GM19395 (cell line): ENCODE measurements at regions not wholly inside any gene's neighbourhood (a gene's known extent, or its start where the extent isn't known, plus 50 kb on each side); places are given as distances from the start of the nearest gene placed in this dataset.

Experiments
- ATAC-seq: cut with Tn5 transposase; IDR thresholded peaks from one replicate; pipeline ENCODE4 v1.9.1; 2021; ENCODE audit warnings: mild to moderate bottlenecking, moderate library complexity; ENCODE audit not compliant: unreplicated experiment

DNA sequence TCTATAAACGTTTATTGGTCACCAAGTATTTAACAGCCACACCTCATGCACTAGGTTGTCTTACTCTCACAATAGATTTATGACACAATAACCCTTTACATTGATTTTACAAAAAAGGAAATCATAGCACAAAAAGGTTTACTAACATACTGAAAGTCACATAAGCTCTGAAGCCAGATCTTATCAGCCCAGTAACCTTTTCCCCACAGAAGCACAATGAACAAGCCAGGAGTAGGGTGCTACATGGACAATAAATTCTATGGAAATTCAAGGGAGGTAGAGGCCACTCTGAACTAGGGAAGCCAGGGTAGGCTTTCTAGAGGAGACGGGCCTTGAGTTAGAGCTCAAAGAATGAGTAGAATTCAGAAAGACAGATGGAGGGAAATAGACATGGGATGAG, 633.5 kb upstream of the CADM1 start:
- ATAC-seq, result no peak

DNA sequence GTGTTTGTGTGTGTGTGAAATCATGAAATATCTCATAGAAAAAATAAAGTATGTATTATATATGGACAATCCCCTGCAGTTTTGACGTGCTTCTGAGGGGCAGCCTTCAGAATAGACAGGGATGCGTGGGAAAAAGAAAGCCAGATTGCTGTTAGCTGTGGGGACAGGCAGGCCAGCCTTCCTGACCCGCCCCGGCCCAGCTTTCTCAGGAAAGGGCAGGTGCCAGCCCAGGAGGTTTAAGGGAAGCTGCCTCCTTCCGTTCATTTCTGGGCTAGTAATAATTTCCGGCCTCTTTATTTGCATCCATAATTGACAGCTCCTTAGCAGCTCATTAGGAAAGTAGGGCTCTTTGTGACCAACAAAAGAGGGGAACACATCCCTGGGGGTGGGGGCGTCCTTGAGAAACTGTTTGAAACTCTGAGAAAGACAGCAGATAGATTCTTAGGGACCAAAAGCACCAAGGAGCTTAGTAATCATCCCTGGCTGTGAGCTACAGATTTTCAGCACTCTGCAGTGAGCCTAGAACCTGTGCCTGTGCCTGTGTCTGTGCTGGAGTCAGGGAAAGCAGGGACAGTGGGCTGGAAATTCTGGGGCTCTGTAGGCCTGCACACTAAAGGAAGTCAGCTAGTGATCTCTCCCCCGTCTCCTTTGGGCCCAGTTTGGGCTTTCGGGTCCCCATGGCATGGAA, 632.9 kb upstream of the CADM1 start:
- ATAC-seq, result no peak

DNA sequence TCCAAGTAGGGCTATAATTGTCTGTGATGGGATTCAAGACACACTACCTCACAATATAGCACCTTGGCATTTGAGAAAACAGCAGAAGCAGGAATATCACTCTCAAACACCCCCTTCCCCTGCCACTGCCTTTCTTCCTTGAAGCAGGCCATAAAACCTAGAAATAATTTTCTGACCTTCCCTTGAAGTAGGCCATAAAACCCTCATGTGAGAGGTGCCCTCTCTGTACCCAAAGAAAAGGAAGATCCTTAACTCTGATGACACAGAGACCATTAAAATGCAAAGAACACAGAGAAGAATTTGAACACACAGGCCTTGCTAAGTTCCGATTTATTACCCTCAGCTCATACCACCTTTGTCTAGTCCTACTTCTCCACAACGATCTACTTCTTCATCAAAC, 631.7 kb upstream of the CADM1 start:
- no peak for ATAC-seq

DNA sequence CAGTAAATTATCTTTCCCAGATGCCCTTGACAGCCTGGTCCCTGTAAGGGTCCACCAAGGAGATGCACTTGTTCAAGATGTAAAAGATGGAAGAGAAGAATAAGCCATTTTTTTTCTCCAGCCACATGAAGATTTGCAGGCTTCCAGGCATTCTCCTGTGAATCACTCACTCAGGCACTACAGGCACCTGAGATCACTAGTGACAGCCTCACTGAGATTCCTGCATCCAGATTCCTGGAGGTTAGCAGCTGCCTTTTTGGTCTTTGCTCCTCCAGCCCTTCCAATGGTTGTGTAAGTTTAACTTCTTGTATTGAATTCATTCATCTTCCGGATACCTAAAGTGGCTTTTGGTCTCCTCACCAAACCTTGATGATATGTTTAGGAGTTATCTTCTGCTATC, 630.2 kb upstream of the CADM1 start:
- ATAC-seq, result no peak

DNA sequence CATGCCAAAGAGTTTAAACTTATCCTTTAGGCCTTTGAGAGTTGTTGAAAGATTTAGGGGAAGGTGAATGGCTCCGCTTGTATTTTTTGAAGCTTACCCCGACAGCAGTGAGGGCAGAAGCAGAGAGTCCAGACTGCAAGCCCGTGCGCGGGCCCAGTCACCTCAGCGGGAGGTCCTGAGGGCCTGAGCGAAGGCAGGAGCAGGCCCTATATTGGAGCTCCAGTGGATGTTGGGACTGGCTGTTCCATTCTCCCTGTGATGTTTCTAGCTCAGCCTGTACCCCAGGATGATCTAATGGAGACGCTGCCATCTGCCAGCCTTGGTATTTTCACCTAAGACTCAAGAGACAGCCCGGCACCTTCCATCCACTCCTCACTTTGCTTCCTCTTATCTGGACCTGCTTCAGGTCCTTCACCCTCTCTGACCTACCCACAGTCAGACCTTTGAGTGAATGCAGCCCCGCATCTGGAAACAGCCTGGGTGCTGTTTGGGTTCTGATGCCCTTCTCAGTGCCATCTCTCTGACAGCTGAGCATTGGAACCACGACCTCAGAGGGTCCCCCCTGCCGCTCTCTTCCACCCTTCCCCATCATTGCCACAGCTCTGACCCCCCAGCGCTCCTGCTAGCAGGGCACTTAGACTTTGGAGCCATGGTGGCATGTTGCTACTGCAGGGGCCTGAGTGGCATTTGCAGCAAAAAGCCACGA, 628.2 kb upstream of the CADM1 start:
- no peak for ATAC-seq

DNA sequence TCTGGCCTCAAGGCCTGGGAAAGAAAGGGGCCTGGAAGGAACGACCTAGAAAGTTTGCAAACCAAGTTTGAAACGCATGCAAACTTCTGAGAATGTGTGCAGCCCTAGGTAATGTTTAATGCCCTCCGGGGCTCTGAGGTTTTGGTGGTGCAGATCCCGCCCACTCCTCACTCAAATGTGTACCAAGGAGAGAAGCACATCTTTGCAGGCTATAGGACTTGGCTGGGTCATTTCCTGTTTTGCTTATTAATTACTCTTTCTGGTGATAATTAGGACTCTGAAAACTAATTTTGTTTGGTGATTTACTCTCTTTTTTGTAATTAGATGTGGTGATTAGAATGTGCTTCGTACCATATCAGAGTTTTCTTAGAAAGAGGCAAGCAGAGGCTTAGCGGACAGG, 625.9 kb upstream of the CADM1 start:
- no peak for ATAC-seq

DNA sequence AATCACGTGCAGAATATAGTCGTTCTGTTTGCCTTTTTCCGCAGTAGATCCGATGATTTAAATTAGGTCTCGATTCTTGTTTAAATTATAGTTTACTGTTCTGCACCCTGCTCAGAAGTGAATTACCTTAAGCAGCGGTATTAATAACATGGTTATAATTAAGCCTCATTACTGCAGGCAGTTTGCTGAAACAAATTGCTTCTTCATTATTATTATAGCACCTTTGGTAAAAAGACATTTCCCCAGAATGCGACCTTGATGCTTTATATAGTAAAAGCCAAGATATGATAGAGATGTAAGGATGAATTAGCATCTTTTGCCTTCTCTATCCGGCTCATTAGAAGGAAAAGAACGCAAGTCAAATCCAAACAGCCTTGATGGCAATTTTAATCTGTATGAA, 625.2 kb upstream of the CADM1 start:
- no peak for ATAC-seq

DNA sequence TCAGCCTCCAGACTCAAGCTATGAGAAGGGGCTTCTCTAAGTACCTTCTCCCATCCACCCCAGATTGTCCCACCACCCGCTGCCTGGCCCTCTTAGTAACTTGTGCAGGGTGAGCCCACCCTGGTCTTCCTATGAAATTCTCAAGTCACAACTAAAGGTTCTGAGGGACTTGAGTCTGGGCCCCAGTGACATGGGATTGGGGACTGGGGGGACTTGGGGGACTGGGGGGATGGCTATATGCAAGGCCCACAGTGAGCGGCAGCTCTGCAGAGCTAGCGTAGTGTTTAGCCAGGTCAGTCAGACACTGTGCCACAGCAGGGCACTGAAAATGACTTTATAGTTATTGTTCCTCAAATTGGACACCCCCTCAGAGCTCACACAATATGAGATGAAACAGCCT, 622.3 kb upstream of the CADM1 start:
- no peak for ATAC-seq

DNA sequence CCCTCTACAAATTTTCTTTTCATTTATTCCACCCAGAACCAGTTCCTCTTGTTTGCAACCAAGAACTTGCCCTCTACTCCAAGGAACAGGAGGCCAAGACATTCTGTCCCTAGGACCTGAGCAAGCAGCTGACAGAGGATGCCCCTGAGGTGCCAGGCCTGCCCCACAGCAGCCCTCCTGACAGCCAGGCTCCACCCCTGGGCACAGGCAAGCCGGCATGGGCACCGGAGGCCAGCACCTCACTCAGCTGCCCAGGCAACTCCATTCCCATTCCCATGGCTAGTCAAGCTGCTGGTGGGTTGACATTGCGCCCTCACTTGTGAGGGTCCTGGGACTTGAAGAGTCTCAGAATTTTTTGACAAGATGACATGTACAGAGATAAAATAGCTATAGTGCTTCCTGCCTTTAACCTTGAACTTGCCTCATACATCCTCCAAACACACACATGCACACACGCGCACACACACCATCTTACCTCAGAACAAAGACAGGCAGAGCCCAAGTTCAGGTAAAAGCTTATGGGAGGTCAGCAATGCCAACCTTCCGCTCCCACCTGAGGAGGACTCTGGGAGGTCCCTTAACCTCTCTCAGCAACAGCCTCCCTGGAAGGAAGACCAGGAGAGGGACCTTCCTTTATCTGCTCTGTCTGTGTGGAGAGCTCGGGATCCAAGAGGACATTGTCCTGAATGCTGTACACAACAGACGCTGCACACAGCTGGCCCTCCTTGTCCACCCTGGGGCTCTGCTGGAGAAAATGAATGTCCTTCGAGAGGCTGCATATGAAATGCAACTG, 620.9 kb upstream of the CADM1 start:
- ATAC-seq, result no peak

DNA sequence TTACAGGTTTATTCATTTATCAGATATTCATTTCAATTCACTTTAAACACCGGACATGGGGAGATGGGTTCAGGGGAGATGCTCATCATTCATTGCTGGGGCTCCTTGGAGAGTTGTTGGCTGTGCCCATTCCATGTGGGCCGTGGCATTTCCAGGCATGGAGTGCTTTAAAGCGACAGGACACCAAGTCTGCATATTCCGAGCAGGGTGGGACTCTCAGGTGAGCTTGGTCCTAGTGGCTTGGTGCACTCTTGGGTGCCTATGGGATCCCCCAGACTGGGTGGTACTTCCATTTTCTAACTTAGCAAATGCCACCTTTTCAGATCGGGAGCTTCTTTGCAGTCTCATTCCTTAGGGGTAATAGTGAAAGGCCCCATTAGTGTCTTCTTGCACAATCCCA, 619.5 kb upstream of the CADM1 start:
- no peak for ATAC-seq

DNA sequence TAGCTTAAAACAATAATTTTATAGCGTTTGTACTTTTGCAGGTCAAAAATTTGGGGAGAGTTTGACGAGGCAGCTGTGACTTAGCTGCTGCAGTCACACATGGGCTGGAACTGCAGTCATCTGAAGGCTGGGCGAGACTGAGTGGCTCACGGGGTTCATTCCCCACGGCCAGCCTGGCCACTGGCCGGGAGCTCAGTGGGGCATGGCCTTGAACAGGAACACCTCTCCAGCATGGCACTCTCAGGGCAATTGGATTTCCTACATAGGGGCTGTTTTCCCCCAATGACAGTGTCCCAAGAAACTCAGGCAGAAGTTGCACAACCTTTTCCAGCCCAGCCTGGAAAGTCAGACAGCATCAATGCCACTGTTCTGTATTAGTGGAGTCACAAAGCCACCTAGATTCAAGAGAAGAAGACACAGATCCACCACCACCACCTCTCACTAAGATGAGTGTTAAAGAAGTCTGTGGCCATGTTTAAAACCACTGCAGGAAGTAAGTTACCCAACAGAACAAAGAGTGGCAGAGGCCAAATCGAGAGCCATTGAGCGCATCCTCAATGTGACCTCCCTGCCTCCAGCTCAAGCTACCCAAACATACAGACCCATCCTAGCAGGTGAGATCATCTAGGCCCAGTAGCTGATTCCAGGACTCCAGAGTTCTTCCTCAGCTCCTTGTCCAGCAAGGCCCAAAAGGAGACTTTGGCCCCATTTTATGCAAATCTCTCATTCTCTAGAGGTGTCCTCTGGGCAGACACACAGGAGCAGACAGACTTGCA, 618.7 kb upstream of the CADM1 start:
- ATAC-seq, result no peak

DNA sequence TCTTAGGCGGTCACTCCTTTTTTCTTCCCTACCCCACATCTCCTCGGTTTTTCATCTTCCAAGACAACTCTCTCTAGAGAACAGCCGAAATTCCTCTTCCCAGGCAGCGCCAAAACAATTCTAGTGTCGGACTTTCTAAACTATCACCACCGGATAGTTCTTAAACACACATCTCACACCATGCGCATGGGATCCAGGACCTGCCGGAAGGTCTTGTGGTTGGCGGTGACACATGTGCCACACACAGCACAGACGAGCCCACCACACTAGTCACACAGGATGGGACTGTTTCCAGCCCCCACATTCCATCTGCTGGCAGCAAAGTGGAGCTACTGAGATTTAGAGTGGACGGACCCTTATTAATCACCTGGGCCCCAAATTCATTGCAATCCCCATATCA, 614.9 kb upstream of the CADM1 start:
- no peak for ATAC-seq

DNA sequence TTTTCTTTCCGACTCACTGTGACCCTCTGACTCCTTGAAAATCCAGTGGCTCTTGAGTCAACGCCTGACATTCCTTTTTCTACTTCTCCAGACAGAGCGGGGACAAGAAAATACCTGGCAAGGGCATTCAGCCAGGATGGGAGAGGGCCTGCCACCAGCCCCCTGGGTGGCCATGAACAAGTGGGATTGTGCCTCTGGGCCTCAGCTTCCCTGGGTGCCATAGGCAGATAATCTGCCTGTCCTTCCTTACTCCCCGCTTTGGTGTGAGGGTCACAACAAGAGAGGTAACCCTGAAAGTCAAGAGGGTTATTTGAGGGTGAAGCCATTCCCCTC, 613.9 kb upstream of the CADM1 start:
- ATAC-seq, result no peak

DNA sequence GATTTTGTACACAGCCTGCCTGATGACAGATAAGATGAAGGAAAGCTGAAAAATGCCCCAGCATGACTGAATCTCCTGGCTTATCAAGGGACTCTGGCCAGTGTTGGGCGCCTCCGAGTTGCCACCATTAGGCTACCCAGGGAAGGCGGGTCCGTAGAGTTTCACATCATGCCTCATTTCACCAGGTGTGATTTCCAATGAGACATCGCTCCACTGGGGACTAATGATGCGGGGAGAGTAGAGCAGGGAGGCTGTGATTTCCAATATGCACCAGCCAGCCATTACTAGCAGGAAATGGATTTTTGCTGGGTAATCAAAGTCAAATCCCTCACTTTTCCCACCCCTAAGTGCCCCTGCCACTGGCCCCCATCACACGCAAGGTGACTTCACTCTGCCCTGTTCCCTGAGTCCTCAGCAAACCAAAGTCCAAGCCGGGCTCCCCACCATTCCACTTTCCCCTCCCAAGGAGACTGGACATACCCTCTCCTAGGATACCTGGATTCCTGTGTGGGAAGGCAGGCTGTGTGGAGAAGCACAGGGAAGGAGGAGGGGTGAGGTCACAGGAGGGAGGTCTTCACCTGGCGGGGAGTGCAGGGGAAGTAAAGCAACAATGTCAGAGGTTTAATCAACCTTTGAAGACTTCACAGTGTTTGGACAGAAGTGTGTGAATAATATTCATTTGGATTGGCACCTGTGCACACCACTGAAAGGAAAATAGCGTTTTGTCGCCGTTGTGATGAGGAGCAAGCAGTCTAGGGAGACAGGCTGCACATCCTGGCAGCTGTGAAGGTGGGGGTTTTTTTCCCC, 613.3 kb upstream of the CADM1 start:
- ATAC-seq, result no peak

DNA sequence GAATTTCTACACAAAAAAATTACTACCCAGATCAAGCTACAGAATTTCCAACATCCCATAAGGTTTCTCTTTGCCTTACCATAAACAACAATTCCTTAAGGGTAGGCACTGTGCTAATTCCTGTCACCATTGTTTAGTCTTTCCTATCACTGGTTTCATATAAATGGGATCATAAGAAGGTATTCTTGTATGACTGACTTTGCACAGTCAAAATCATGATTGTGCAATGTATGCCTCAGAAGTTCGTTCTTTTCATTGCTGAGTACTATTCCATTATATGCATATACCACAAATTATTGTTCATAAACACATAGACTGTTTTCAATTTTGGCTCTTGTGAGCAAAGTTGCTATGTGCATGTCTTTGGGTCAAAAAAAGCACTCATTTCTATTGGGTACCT, 611.6 kb upstream of the CADM1 start:
- ATAC-seq, result no peak

DNA sequence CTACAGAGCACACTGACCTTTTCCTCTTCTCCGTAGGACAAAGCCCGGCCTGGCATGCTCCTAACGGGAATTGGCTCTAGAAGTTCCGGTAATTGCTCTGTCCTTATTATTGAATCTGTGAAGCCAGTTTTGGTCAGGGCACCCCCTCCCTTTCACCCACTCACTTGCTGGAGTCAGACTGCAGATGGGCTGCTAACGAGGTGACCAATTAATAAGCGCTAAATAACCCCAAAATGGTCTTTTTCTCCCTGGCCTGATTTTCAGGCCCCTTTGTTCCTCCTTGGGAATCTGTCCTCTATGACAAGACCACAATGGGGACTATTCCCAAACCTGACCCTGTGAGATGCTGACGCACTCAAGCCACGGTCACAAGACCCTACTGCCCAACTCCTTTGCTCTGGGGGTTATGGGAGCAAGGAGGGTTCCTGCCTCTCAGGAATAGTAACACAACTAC, 610.0 kb upstream of the CADM1 start:
- ATAC-seq, result no peak

DNA sequence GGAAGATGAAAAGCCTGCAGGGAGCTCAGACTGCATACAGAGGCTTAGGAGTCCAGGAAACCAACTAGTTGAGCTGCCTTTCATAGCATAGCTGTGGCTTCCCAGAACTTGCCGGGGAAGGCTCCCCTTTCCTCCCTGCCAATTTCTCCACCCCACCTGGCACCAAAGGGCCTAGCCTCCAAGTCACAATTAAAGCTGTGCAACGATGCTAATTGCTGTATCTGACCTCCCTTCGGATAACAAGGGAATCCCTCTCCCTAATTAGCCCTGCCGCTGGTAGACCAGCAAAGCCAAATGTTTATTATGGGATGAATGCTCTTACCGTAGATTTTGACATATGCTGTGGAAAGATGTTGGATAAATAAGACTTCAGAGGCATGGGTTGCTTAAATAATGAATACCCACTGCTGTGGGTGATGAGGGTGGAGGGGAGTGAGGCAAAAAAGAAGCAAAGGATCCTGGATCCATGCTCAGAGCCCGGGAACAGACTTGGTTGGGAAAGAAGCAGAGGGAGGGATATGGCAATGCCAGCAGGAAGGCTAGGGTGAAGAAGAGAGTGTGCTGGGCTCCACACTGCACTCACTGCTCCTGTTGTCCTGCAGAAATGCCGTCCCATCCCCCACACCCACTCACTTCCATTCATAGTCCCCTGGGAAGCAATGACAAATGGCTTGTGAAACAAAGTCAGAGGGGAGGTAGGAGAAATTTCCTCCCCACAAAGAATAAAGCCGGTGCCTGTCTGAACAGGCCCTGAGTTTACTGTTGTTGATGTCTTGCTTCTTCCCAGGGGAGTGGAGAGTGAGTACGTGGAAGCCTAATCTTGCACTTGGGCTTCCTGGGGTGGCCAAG, 608.1 kb upstream of the CADM1 start:
- no peak for ATAC-seq

DNA sequence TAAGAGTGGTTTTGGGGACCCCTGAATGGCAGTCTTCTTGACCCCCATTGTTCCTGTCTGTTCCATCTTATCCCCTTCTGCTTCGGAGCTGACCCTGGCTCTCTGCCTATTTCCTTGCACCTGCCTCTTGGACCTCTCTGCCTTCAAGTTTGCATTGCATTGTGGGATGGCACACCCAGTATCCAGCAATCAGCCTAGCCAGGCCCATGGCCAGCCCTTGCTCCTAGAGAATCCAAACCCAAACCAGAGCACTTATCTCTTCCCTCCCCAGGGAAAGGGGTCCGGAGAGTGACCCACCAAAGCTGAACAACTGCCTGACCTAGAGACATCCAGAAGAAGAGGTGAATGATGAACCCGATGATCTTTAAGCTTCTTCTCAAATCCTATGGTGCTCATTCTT, 607.3 kb upstream of the CADM1 start:
- ATAC-seq, result no peak

DNA sequence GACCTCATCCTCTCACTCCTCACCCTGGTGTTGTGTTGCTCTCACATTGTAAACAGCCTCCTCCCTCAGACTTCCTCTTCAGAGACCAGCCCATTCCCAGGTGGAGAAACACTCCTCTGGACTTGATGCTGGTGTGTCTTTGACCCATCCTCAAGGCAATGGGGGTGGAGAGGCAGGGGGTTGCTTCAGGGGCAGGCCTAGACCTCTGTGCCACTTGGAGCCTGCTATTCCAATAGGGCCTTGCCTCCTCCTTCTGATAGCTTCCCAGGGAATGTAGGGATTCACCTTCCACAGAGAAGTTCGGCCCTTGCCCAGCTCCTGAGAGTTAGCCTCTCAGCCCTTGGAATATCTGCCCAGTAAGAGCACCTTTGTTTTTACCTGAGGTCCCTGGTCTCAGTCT, 606.6 kb upstream of the CADM1 start:
- no peak for ATAC-seq

DNA sequence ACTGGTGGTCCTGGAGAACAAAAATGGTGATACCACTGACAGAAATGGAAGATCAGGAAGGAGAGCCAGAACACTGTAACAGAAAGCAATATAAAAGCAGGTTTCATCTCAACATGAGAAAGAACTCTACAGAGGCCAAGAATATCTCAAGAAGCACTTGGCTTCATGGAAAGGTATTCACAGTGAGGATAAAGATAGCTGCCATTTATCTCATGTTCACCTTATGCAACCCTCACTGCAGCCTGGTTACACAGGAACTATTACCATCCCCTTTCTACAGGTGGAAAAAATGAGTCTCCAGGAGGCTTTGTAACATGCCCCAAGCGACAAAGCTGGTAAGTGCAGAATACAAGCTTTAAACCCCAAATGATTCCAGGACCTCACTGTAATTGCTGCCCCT, 606.1 kb upstream of the CADM1 start:
- ATAC-seq, result no peak
